ENCODE measurements at regions not wholly inside any gene's neighbourhood (a gene's known extent, or its start where the extent isn't known, plus 50 kb on each side); places are given as distances from the start of the nearest gene placed in this dataset.

- no peak overlapping the region for H3K27ac ChIP-seq
- TF ChIP-seq EP300 (IDR thresholded peaks at IDR 0.05) = no peak
- TF ChIP-seq USF2 (IDR thresholded peaks at IDR 0.05) = no peak
- TF ChIP-seq RAD21 (conservative IDR thresholded peaks at IDR 0.05 in 1 of 2, IDR thresholded peaks at IDR 0.05 in 1 of 2) = no peak
- no peak for TF ChIP-seq PHF8 (IDR thresholded peaks at IDR 0.05; ENCODE audit: borderline replicate concordance, low read depth)
- TF ChIP-seq BCL3 (IDR thresholded peaks at IDR 0.05) = no peak
- TF ChIP-seq TFCP2L1 (CRISPR knock-in tag; IDR thresholded peaks at IDR 0.05) = no peak
- no peak for TF ChIP-seq NR3C1 (IDR thresholded peaks at IDR 0.05)
- no peak for TF ChIP-seq CTCF (IDR thresholded peaks at IDR 0.05)
- no peak for TF ChIP-seq CEBPB (IDR thresholded peaks at IDR 0.05)
- TF ChIP-seq ATOH8 (CRISPR knock-in tag; IDR thresholded peaks at IDR 0.05; ENCODE audit: low read depth) = no peak
- no peak for TF ChIP-seq ZC3H11A (IDR thresholded peaks at IDR 0.05)
- no peak for TF ChIP-seq NFE2L2 (conservative IDR thresholded peaks at IDR 0.05; ENCODE audit: low read length)
- no peak for TF ChIP-seq CHD4 (IDR thresholded peaks at IDR 0.05; ENCODE audit: borderline replicate concordance)
- TF ChIP-seq SMC3 (IDR thresholded peaks at IDR 0.05) = no peak
- no peak for TF ChIP-seq REST (IDR thresholded peaks at IDR 0.05)
- no peak for TF ChIP-seq RCOR1 (IDR thresholded peaks at IDR 0.05; ENCODE audit: low read depth, low read length)
- H3K4me2 ChIP-seq = no peak overlapping the region
- no peak overlapping the region for H3K4me3 ChIP-seq
- ChIA-PET CTCF (no interaction called here), POLR2A (no interaction called here)
- DNase-seq (ENCODE audit: low read depth in 1 of 2, low spot score in 1 of 2) = no peak
- FAIRE-seq = no peak
- H3K4me1 ChIP-seq = peaks cover 10% of the 10 kb centered on the region; the same call in 1 of the 3 replicates
- ATAC-seq = no peak
- no peaks in the 10 kb centered on the region for H3K9me3 ChIP-seq
Observed at GRCh38 chr14:85218982-85219381, 311.0 kb upstream of the FLRT2 start.

GRCh38 chr14:85221832-85222231 lies 308.1 kb upstream of the FLRT2 start:
- POLR2A ChIA-PET = no interaction called here

More at GRCh38 chr14:85221832-85222231, 308.1 kb upstream of the FLRT2 start:
- CTCF ChIA-PET = interaction anchor here (0.7 kb wide), 1 partner anchor 307 kb away, joined by 5 read pairs; no protein-coding TSS in a partner anchor
- Histone ChIP-seq H3K4me1 (peaks cover 10% of the 10 kb centered on the region; the same call in 1 of the 3 replicates), H3K27ac (no peak overlapping the region), H3K4me3 (no peak overlapping the region), H3K4me2 (no peak overlapping the region), H3K9me3 (no peaks in the 10 kb centered on the region)
- FAIRE-seq = no peak
- no peak for TF ChIP-seq ATOH8 (CRISPR knock-in tag; IDR thresholded peaks at IDR 0.05; ENCODE audit: low read depth)
- TF ChIP-seq HMGXB4 (CRISPR knock-in tag; IDR thresholded peaks at IDR 0.05; ENCODE audit: borderline replicate concordance) = no peak
- no peak for TF ChIP-seq NR3C1 (IDR thresholded peaks at IDR 0.05)
- TF ChIP-seq NFE2L2 (conservative IDR thresholded peaks at IDR 0.05; ENCODE audit: low read length) = no peak
- no peak for TF ChIP-seq BHLHE40 (IDR thresholded peaks at IDR 0.05; ENCODE audit: low read depth, low read length)
- TF ChIP-seq CHD4 (IDR thresholded peaks at IDR 0.05; ENCODE audit: borderline replicate concordance) = no peak
- TF ChIP-seq POLR2AphosphoS2 (conservative IDR thresholded peaks at IDR 0.05; ENCODE audit: low read length) = no peak
- TF ChIP-seq MYC (IDR thresholded peaks at IDR 0.05; ENCODE audit: borderline replicate concordance, low read length) = no peak
- no peak for TF ChIP-seq SMC3 (IDR thresholded peaks at IDR 0.05)
- TF ChIP-seq HDAC2 (IDR thresholded peaks at IDR 0.05) = no peak
- TF ChIP-seq HEYL (CRISPR knock-in tag; IDR thresholded peaks at IDR 0.05) = no peak
- TF ChIP-seq EHF (CRISPR knock-in tag; IDR thresholded peaks at IDR 0.05) = no peak
- no peak for TF ChIP-seq FOXS1 (CRISPR knock-in tag; IDR thresholded peaks at IDR 0.05)
- DNase-seq (ENCODE audit: low read depth in 1 of 2, low spot score in 1 of 2) = no peak
- 51% methylated on average over 3 of the region's 3 CpGs for WGBS (ENCODE audit: missing lambda C conversion rate)
- ATAC-seq = no peak
